ENCODE measurements at regions not wholly inside any gene's neighbourhood (a gene's known extent, or its start where the extent isn't known, plus 50 kb on each side); places are given as distances from the start of the nearest gene placed in this dataset.
A peak's percentile ranks its signal among the peaks of the same experiment; 100 is the strongest.
"Not testable (repeated sequence)": the region's sequence is repeated elsewhere in the genome, so short reads cannot be mapped to it uniquely, and the experiment has no call there.

- no peak for DNase-seq
Measured at GRCh38 chr18:11454040-11454439, 155.4 kb upstream of the SLC35G4 start.

GRCh38 chr18:11444169-11444568 is 165.2 kb upstream of the SLC35G4 start:
- not testable (repeated sequence) for DNase-seq

GRCh38 chr18:11437046-11437445 is 172.3 kb upstream of the SLC35G4 start:
- DNase-seq: no peak

GRCh38 chr18:11432360-11432811 is 177.0 kb upstream of the SLC35G4 start:
- no peak for DNase-seq

GRCh38 chr18:11429876-11430275 is 179.5 kb upstream of the SLC35G4 start:
- DNase-seq: no peak

GRCh38 chr18:11425211-11425610 is 184.2 kb upstream of the SLC35G4 start:
- no peak for DNase-seq

- DNase-seq: no peak
Measured at GRCh38 chr18:11419338-11419737, 190.1 kb upstream of the SLC35G4 start.

- peak in 1 of 3 experiments; percentile 10 for DNase-seq
Measured at GRCh38 chr18:11412811-11413210, 196.6 kb upstream of the SLC35G4 start.

GRCh38 chr18:11411048-11411447 is 198.3 kb upstream of the SLC35G4 start:
- DNase-seq: no peak

GRCh38 chr18:11408555-11409065 is 200.8 kb upstream of the SLC35G4 start:
- DNase-seq: no peak

- DNase-seq: no peak
Measured at GRCh38 chr18:11407940-11408339, 201.5 kb upstream of the SLC35G4 start.

GRCh38 chr18:11405804-11406203 is 203.6 kb upstream of the SLC35G4 start:
- no peak for DNase-seq

GRCh38 chr18:11400703-11401102 is 208.7 kb upstream of the SLC35G4 start:
- DNase-seq: no peak

- DNase-seq: no peak
Measured at GRCh38 chr18:11398625-11399024, 210.8 kb upstream of the SLC35G4 start.

GRCh38 chr18:11392980-11393885 is 216.2 kb upstream of the SLC35G4 start:
- DNase-seq: no peak

- no peak for DNase-seq
Measured at GRCh38 chr18:11392292-11392691, 217.1 kb upstream of the SLC35G4 start.

GRCh38 chr18:11391661-11392060 is 217.7 kb upstream of the SLC35G4 start:
- no peak for DNase-seq

GRCh38 chr18:11388755-11389680 is 220.4 kb upstream of the SLC35G4 start:
- DNase-seq: no peak

- DNase-seq: peak; percentile 10 to 43 (median 14)
Measured at GRCh38 chr18:11387880-11388279, 221.5 kb upstream of the SLC35G4 start.

GRCh38 chr18:11383381-11383780 is 226.0 kb upstream of the SLC35G4 start:
- DNase-seq: no peak

- DNase-seq: no peak
Measured at GRCh38 chr18:11380968-11381367, 228.4 kb upstream of the SLC35G4 start.

- no peak for DNase-seq
Measured at GRCh38 chr18:11379660-11380059, 229.7 kb upstream of the SLC35G4 start.

All from NCI-H1417 (cell line).